Central memory CD8-positive, alpha-beta T cell (primary cell): ENCODE measurements at regions not wholly inside any gene's neighbourhood (a gene's known extent, or its start where the extent isn't known, plus 50 kb on each side); places are given as distances from the start of the nearest gene placed in this dataset.

Experiments
- ATAC-seq: fragments of 150-1000 bp; cut with Tn5 transposase; replicated peaks from 2 replicates; pipeline ENCODE4 v1.10.0; 2022; ENCODE audit warnings: mild to moderate bottlenecking, moderate FRiP score, moderate number of reproducible peaks; ENCODE audit not compliant: poor library complexity, severe bottlenecking; ENCODE audit errors: extremely low read depth
- DNase-seq, 2 donors: peaks; one replicate each; pipeline ENCODE4 v3.0.0; 2021; ENCODE audit warnings: low spot score in 2 of 2
- H3K27ac Mint-ChIP-seq: one replicate; pipeline ENCODE4 v1.8.0; 2022; ENCODE audit warnings: low read depth, mild to moderate bottlenecking, moderate library complexity, mixed read lengths
- H3K27me3 Mint-ChIP-seq: one replicate; pipeline ENCODE4 v1.8.0; 2022; ENCODE audit warnings: mixed read lengths
- H3K36me3 Mint-ChIP-seq: one replicate; pipeline ENCODE4 v1.8.0; 2022; ENCODE audit warnings: mild to moderate bottlenecking, moderate library complexity, mixed read lengths; ENCODE audit not compliant: insufficient read depth
- H3K4me1 Mint-ChIP-seq: one replicate; pipeline ENCODE4 v1.8.0; 2022; ENCODE audit warnings: mixed read lengths
- H3K4me3 Mint-ChIP-seq: one replicate; pipeline ENCODE4 v1.8.0; 2022; ENCODE audit warnings: mild to moderate bottlenecking, moderate library complexity, mixed read lengths
- H3K9me3 Mint-ChIP-seq: one replicate; pipeline ENCODE4 v1.8.0; 2022; ENCODE audit warnings: mixed read lengths

DNA sequence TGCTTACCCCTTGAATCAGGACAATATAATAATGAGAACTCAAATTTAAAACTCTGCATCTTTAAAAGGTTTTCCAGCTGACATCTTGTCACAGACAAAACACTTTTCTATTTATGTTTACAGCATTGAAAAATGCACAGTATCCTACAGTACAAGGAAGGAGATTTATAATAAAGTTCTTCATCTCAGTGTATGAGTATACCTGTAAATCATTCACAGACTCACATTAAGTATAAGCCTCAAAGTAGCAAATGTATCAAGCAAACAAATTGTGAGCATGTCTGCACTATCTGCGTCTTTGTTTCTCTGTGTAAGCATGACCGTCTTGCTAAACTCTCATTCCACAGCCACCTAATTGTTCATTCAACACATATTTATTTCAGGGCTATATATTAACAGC, 52.8 kb downstream of the PPP1R2C start:
- H3K4me3 Mint-ChIP-seq = no peak overlapping the region
- H3K9me3 Mint-ChIP-seq = no peaks in the 10 kb centered on the region
- DNase-seq (no peak), ATAC-seq (no peak)
- no peaks in the 10 kb centered on the region for H3K4me1 Mint-ChIP-seq
- no peak overlapping the region for H3K27ac Mint-ChIP-seq
- H3K27me3 Mint-ChIP-seq = no peaks in the 10 kb centered on the region
- no peaks in the 10 kb centered on the region for H3K36me3 Mint-ChIP-seq

DNA sequence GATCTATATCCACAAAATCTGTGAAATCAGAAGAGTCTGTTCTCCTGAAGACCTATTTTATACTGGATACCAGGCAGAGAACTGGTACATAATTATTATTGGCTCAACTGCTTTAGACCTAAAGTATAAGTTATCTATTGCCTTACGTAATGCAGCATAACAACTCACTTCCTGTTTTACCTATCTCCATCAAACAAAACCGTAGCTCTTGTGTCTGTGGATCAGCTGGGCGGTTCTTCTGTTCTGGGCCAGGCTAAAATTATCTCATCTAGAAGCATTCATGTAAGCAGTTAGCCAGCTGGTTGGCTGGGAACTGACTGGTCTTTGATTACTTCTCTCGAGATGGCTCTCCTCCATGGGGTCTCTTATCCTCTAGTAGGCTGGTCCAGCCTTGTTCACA, 57.8 kb downstream of the PPP1R2C start:
- no peak overlapping the region for H3K27ac Mint-ChIP-seq
- H3K9me3 Mint-ChIP-seq = no peaks in the 10 kb centered on the region
- DNase-seq (no peak), ATAC-seq (no peak)
- H3K27me3 Mint-ChIP-seq = no peaks in the 10 kb centered on the region
- no peaks in the 10 kb centered on the region for H3K4me1 Mint-ChIP-seq
- no peak overlapping the region for H3K4me3 Mint-ChIP-seq
- no peaks in the 10 kb centered on the region for H3K36me3 Mint-ChIP-seq

DNA sequence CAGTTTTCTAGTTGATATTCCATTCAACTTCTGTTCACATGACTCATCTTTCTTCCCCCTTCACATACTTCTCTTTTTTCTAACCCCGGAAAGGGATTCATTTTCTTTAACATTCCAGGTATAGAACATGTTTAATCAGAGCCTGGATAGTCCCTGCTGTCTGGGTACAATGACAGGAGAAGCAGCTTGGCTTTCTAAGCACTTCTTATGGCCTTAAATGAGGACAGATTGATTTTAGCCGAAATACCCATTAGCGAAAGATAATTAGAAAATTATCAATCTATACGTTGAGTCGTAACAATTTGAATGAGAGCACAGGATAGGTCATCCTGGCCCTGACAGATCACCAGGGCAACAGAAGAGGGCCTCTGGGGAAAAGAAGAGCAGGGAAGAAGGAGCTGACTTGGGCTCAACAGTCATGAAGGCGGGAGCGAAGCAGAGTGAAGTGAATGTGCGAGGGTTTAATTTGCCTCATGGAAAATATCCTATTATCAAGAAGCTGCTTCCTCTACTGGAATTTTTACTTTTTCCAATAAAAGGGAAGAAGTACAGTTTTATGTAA, 62.2 kb downstream of the PPP1R2C start:
- no peak overlapping the region for H3K4me3 Mint-ChIP-seq
- no peaks in the 10 kb centered on the region for H3K27me3 Mint-ChIP-seq
- no peak overlapping the region for H3K27ac Mint-ChIP-seq
- DNase-seq = no peak
- no peak for ATAC-seq
- H3K9me3 Mint-ChIP-seq = no peaks in the 10 kb centered on the region
- H3K36me3 Mint-ChIP-seq = no peaks in the 10 kb centered on the region
- peaks cover 5% of the 10 kb centered on the region for H3K4me1 Mint-ChIP-seq

DNA sequence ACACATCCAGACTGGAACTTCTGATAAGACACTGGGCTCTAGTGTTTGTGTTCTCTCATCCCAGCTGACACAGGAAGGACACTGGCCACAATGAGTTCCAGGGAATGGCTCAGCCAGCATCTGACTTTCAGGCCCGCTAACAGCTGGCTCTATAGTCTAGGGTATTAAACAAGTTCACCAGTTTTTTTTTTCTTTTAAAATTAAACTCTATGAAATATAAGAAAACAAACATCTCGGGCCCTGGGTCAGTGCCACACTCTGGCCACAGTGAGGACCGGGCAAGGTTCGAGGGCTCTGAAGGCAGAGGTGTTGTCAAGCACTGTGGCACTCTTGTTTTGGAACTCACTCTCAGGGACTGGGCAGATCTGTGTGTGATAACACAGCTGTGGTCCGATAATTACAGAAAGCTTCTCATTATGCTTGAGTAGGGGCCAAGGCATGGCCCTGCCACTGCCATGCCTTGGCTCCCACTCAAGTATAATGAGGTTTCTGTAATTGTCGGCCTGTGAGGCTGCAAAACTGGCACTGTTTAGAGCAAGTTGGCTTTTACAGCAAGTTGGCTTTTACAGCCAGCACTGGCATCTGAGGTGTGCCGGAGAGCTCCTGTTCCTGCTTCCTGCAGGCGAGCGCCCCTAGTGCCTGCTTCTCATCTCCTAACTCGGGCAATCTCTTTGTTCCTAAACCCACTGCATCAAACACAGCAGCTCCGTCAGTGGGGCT, 62.8 kb downstream of the PPP1R2C start:
- ATAC-seq = no peak
- peaks cover 5% of the 10 kb centered on the region for H3K4me1 Mint-ChIP-seq
- H3K27ac Mint-ChIP-seq = no peak overlapping the region

DNA sequence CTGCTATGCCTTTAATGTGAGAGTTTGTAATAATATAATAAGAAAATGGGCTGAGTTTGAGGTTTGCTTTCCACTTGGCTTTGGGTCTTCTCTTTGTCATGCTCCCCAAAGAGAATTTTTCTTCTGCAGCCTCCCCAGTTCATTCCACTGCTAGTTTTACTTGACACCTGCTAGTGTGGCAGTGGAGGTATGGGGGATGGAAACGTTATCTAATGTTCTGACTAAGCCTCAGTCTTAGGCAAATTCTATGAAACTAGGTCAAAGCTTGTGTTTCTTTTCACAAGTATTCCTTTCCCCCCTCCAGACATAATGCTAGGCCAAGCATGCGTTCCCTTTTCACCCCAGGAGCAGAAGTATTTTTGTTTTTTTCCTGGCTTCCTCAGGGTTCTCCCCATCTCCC, 67.5 kb downstream of the PPP1R2C start:
- Mint-ChIP-seq H3K27ac (no peak overlapping the region), H3K27me3 (no peaks in the 10 kb centered on the region), H3K36me3 (no peaks in the 10 kb centered on the region), H3K4me3 (no peak overlapping the region), H3K9me3 (no peaks in the 10 kb centered on the region), H3K4me1 (peaks cover 5% of the 10 kb centered on the region)
- ATAC-seq (no peak), DNase-seq (no peak)

More for the DNA sequence above, 62.8 kb downstream of the PPP1R2C start:
- Mint-ChIP-seq H3K4me3 (no peak overlapping the region), H3K36me3 (no peaks in the 10 kb centered on the region), H3K27me3 (no peaks in the 10 kb centered on the region), H3K9me3 (no peaks in the 10 kb centered on the region)
- DNase-seq = no peak

DNA sequence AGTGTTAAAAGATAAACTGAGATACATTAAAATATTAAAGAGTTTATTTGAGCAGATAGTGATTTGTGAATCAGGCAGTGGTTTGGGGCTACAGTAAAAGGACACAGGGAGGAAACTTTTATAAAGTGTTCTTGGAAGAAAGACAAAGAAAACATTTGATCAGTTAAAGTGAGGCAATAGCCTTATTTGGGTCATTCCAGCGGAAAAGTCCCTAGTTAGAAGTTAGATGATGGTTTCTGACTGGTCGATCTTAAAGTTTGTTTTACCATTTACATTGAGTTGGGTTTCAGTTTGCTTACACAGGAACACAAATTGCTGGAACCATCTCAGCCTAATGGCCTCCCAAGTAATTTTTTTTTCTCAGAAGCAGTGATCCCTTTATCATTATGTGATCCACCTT, 69.7 kb downstream of the PPP1R2C start:
- H3K4me3 Mint-ChIP-seq = no peak overlapping the region
- H3K9me3 Mint-ChIP-seq = no peaks in the 10 kb centered on the region
- no peaks in the 10 kb centered on the region for H3K27me3 Mint-ChIP-seq
- H3K27ac Mint-ChIP-seq = no peak overlapping the region
- no peaks in the 10 kb centered on the region for H3K4me1 Mint-ChIP-seq
- no peak for ATAC-seq
- H3K36me3 Mint-ChIP-seq = no peaks in the 10 kb centered on the region
- DNase-seq = no peak

DNA sequence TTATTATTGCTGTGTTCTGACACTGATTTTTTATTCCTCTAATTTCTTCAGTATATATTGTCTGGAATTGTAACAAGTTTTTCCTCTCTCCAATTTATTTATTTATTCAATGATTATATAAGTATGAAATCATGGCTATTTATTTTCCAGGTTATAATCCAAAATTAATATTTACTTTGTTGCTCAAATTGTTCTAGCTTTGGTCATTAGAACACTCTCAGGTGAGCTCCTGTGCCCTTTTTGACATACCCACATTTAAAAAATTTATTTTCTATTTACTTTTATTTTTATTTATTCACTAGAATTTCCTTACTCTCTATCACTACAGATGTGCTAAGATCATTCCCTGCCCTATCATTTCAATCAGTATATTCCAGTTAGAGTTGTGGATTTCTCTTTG, 70.2 kb downstream of the PPP1R2C start:
- Mint-ChIP-seq H3K9me3 (no peaks in the 10 kb centered on the region), H3K36me3 (no peaks in the 10 kb centered on the region), H3K4me3 (no peak overlapping the region), H3K27ac (no peak overlapping the region), H3K4me1 (no peaks in the 10 kb centered on the region), H3K27me3 (no peaks in the 10 kb centered on the region)
- DNase-seq (no peak), ATAC-seq (no peak)

DNA sequence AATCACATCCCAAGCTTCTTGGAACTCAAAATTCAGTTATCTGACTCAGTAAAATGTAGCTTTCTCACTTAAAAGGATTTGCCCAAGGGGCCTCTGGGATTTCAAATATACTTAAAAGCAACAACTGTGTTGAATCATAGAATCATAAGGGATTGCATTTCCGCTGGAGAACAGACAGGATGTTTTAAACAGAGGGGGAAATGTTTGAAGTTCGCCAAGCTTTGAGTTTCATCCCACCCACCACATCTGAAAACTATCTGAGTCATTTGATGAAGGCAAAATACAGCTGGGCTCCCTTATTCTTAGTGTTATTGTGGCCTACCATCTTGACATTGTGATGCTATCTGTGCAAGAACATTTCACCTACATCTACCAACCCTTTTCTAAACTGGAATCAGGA, 73.5 kb downstream of the PPP1R2C start:
- no peak overlapping the region for H3K27ac Mint-ChIP-seq
- no peak for ATAC-seq
- no peaks in the 10 kb centered on the region for H3K36me3 Mint-ChIP-seq
- no peaks in the 10 kb centered on the region for H3K9me3 Mint-ChIP-seq
- no peaks in the 10 kb centered on the region for H3K4me1 Mint-ChIP-seq
- H3K4me3 Mint-ChIP-seq = no peak overlapping the region
- no peaks in the 10 kb centered on the region for H3K27me3 Mint-ChIP-seq
- no peak for DNase-seq

DNA sequence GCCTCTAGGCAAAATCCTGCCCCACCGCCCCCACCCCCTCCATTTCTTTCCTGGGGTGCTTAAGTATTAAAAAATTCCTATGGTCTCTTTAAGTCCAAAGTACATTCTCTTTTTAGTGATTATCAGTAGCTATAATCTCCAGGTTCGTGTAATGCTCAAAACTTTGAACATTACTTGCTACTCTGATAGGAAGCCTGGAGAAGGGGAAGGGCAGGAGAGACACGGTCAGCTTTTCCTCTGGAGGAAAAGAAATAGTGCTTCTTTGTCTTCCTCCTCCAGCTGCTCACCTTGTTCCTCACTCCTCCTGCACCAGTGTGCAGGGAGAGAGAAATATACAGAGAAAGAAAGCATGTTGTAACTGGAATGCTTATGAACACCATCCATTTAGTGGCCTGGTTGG, 80.4 kb downstream of the PPP1R2C start:
- no peaks in the 10 kb centered on the region for H3K36me3 Mint-ChIP-seq
- no peaks in the 10 kb centered on the region for H3K9me3 Mint-ChIP-seq
- H3K27ac Mint-ChIP-seq = no peak overlapping the region
- no peaks in the 10 kb centered on the region for H3K27me3 Mint-ChIP-seq
- DNase-seq (no peak), ATAC-seq (no peak)
- no peaks in the 10 kb centered on the region for H3K4me1 Mint-ChIP-seq
- H3K4me3 Mint-ChIP-seq = no peak overlapping the region

DNA sequence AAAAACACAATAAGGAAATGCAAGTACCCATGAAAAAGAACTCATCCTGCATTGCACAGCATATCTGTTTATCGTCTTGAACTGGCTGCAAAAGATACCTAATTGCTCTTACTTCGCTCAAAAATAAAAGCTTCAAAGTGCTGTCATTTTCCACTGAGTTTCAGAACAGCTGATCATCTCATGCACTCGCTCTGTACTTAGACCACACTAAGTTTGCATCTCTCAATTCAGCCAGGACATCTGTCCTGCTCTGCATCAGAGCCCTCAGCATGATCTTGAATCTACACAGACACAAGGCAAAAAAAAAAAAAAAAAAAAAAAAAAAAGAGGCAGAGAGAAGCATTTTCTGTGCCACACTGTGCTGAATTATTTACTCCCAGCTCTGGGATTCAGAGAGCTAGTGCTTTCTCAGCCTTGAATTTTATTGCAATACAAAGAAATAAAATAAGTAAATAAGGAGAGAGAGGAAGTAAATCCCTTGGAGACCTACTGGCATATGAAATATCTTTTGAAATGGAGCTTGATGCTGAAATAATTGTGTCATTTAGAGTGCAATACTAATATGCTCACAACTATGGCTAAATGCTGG, 81.3 kb downstream of the PPP1R2C start:
- no peak for DNase-seq
- no peaks in the 10 kb centered on the region for H3K4me1 Mint-ChIP-seq
- H3K36me3 Mint-ChIP-seq = no peaks in the 10 kb centered on the region
- no peak overlapping the region for H3K27ac Mint-ChIP-seq
- H3K27me3 Mint-ChIP-seq = no peaks in the 10 kb centered on the region
- no peak overlapping the region for H3K4me3 Mint-ChIP-seq
- no peak for ATAC-seq
- no peaks in the 10 kb centered on the region for H3K9me3 Mint-ChIP-seq

DNA sequence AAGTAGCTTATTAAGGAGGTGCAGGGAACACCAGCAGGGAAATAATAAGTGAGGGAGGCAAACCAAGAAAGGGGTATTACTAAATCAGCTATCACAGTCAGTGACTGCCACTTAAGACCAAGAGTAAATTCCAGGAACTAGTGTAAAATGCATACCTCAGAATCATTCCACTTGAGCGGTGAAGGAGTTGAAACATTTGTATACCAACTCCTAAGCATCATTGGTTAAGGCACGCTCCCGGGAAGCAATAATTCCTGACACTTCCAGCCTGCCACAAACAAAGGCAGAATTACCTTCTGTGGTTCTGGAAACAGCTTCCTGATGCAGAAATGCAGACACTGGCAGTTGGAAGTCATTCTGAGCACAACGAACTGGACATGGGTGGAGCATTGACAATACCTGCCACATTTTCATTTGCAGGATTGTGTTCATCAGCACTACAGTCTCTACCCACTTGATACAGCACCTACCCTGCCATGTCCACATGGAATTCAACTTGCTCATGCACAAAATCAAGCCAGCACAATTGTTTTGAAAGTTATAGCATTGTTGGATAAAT, 82.1 kb downstream of the PPP1R2C start:
- ATAC-seq (no peak), DNase-seq (no peak)
- no peaks in the 10 kb centered on the region for H3K4me1 Mint-ChIP-seq
- no peak overlapping the region for H3K4me3 Mint-ChIP-seq
- no peaks in the 10 kb centered on the region for H3K27me3 Mint-ChIP-seq
- H3K36me3 Mint-ChIP-seq = no peaks in the 10 kb centered on the region
- no peaks in the 10 kb centered on the region for H3K9me3 Mint-ChIP-seq
- H3K27ac Mint-ChIP-seq = no peak overlapping the region

DNA sequence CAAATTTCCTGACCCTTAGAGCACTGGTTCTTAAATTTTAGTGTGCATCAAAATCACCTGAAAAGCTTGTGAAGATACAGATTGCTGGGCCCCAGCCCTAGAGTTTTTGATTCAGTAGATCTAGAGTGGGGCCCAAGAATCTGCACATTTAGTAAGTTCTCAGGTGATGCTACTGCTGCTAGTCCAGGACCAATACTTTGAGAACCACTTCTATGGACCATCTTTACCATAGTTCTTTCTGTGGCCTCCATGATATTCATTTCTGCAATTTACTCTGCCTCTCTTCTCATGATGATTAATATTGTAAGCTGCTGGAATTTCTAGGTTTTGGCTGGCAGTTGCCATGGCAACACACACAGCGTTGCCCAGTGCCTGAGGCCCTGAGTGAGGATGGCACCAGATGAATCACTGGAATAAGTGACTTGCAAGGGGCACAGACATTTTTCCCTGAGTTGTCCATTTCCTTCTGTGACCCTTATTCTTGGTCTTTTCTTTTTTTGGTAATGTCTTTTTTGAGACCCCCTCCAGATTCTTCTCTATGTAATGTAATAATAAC, 83.6 kb downstream of the PPP1R2C start:
- ATAC-seq (no peak), DNase-seq (no peak)
- Mint-ChIP-seq H3K27me3 (no peaks in the 10 kb centered on the region), H3K4me1 (no peaks in the 10 kb centered on the region), H3K36me3 (no peaks in the 10 kb centered on the region), H3K4me3 (no peak overlapping the region), H3K27ac (no peak overlapping the region), H3K9me3 (no peaks in the 10 kb centered on the region)

DNA sequence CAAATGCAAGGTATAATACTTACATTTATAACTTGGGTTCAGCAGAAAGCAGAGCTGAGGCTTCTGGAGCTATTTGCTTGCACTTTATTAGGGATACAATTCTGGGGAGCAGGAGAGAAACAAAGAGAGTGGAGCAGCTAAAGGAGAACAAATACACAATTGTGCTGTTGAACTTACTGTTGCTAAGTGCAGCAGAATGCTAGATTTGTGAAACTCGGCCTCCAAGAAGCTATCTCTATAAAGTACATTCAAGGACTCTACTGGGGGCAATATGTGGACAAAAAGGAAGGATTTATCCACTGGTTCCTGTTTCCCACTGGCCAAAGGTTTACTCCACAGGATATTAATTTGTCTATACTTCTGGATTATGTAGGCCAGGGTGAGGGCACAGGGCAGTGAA, 86.8 kb downstream of the PPP1R2C start:
- no peaks in the 10 kb centered on the region for H3K4me1 Mint-ChIP-seq
- no peak overlapping the region for H3K4me3 Mint-ChIP-seq
- no peaks in the 10 kb centered on the region for H3K9me3 Mint-ChIP-seq
- no peaks in the 10 kb centered on the region for H3K36me3 Mint-ChIP-seq
- DNase-seq (no peak), ATAC-seq (no peak)
- no peaks in the 10 kb centered on the region for H3K27me3 Mint-ChIP-seq
- no peak overlapping the region for H3K27ac Mint-ChIP-seq
